ENCODE measurements at regions not wholly inside any gene's neighbourhood (a gene's known extent, or its start where the extent isn't known, plus 50 kb on each side); places are given as distances from the start of the nearest gene placed in this dataset.

DNA sequence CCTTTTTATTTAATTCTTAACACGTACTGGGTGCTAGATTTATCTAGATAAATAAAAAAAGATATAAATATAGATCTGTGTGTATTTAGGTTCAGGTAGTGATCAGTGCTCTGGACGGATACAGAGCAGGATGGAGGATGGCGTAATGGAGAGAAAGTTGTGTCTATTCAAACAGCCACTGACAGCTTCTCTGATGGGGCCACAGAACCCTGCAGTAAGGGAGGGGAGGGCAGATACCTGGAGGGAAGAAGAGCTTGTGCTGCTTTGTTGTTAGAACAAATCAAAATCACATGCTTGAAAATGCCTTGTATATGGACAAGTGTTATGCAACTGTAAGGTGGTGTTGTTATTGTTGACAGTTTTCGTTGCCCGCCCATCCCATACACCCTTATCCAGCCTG is 170.2 kb downstream of the UTP18 start:
- TF ChIP-seq EZH2 (IDR thresholded peaks at IDR 0.05; ENCODE audit: low read length): no peak
- TF ChIP-seq, protein P1, sequence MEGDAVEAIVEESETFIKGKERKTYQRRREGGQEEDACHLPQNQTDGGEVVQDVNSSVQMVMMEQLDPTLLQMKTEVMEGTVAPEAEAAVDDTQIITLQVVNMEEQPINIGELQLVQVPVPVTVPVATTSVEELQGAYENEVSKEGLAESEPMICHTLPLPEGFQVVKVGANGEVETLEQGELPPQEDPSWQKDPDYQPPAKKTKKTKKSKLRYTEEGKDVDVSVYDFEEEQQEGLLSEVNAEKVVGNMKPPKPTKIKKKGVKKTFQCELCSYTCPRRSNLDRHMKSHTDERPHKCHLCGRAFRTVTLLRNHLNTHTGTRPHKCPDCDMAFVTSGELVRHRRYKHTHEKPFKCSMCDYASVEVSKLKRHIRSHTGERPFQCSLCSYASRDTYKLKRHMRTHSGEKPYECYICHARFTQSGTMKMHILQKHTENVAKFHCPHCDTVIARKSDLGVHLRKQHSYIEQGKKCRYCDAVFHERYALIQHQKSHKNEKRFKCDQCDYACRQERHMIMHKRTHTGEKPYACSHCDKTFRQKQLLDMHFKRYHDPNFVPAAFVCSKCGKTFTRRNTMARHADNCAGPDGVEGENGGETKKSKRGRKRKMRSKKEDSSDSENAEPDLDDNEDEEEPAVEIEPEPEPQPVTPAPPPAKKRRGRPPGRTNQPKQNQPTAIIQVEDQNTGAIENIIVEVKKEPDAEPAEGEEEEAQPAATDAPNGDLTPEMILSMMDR (optimal IDR thresholded peaks at IDR 0.05 in 1 of 3, IDR thresholded peaks at IDR 0.05 in 1 of 3, conservative IDR thresholded peaks at IDR 0.05 in 1 of 3; ENCODE audit: extremely low read depth in 1 of 3, insufficient read depth in 2 of 3, low read length in 3 of 3): no peak
- H3K4me2 ChIP-seq (ENCODE audit: control insufficient read depth, extremely low read depth, insufficient read depth, low read depth, low read length): no peak overlapping the region
- H3K4me1 ChIP-seq (ENCODE audit: control insufficient read depth, extremely low read depth, insufficient read depth, low read length): peaks cover 3% of the 10 kb centered on the region
- dilution Hi-C loops (cut with MboI; ENCODE audit: extremely low pct_ligation_motif_present, low sequenced_read_pairs): no loop called here
- H3K9me1 ChIP-seq (ENCODE audit: control insufficient read depth, extremely low read depth, insufficient read depth, low read length): no peaks in the 10 kb centered on the region
- no peaks in the 10 kb centered on the region for H3K79me2 ChIP-seq (ENCODE audit: control insufficient read depth, insufficient read depth, low read length)
- DNase-seq (ENCODE audit: low read depth, low spot score): no peak
- no peak overlapping the region for H2AFZ ChIP-seq (ENCODE audit: control insufficient read depth, low read length)
- H3K9ac ChIP-seq (ENCODE audit: control insufficient read depth, extremely low read depth, insufficient read depth, low read length): no peak overlapping the region
- FAIRE-seq: no peak
- H3K36me3 ChIP-seq (ENCODE audit: control insufficient read depth in 2 of 2, extremely low read depth in 1 of 2, insufficient read depth in 2 of 2, low read length in 2 of 2): no peaks in the 10 kb centered on the region
- H3K4me3 ChIP-seq (ENCODE audit: control insufficient read depth in 2 of 3, extremely low read depth in 1 of 3, insufficient read depth in 2 of 3, low read depth in 1 of 3, low read length in 3 of 3): no peak overlapping the region
- H3K27ac ChIP-seq (ENCODE audit: control insufficient read depth, insufficient read depth, low read length): no peak overlapping the region
- H4K20me1 ChIP-seq (ENCODE audit: control insufficient read depth, extremely low read depth, insufficient read depth, low read length): no peaks in the 10 kb centered on the region
- no peaks in the 10 kb centered on the region for H3K27me3 ChIP-seq (ENCODE audit: control insufficient read depth, extremely low read depth, insufficient read depth, low read length)
- no peaks in the 10 kb centered on the region for H3K9me3 ChIP-seq (ENCODE audit: control insufficient read depth, low read depth, low read length)

DNA sequence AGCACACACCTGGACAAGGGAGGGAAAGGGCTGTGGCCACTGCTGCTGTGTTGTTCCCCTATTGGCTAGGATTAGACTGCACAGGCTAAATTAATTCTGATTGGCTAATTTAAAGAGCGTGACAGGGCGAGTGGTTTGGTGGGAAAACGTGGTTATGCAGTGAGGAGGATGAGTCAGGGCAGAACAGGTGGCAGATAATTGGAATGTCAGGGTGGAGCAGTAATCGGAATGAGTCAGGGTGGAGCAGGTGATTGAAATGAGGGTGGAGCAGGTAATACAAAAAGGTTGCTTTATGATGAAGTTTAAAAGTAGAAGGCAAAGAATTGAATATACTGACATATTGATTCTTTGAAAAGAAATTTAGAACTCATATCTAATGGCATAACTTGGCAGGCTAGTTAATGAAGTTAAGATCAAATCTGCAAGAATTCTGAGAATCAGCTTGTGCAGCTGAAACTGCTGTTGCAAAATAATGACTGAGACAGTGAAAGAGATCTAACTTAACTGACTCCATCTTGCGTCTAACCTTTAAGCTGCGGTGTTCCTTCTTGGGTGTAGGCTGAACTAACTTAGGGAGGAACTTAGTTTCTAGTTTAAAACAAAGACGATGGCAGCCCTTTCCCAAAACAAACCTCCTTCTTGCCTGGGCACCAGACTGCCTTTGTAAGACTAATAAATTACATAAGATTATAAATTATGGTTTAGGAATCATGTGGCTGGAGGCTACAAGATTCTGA is 174.3 kb downstream of the UTP18 start:
- DNase-seq (ENCODE audit: low read depth, low spot score) (peak; percentile 53), FAIRE-seq (no peak)
- dilution Hi-C loops (cut with MboI; ENCODE audit: extremely low pct_ligation_motif_present, low sequenced_read_pairs): no loop called here
- no peaks in the 10 kb centered on the region for H3K9me3 ChIP-seq (ENCODE audit: control insufficient read depth, low read depth, low read length)
- H3K27me3 ChIP-seq (ENCODE audit: control insufficient read depth, extremely low read depth, insufficient read depth, low read length): no peaks in the 10 kb centered on the region
- TF ChIP-seq, protein P1 (optimal IDR thresholded peaks at IDR 0.05 in 1 of 3, IDR thresholded peaks at IDR 0.05 in 1 of 3, conservative IDR thresholded peaks at IDR 0.05 in 1 of 3; ENCODE audit: extremely low read depth in 1 of 3, insufficient read depth in 2 of 3, low read length in 3 of 3): no peak
- no peak for TF ChIP-seq EZH2 (IDR thresholded peaks at IDR 0.05; ENCODE audit: low read length)
- H3K4me2 ChIP-seq (ENCODE audit: control insufficient read depth, extremely low read depth, insufficient read depth, low read depth, low read length): no peak overlapping the region
- no peaks in the 10 kb centered on the region for H3K79me2 ChIP-seq (ENCODE audit: control insufficient read depth, insufficient read depth, low read length)
- no peaks in the 10 kb centered on the region for H3K36me3 ChIP-seq (ENCODE audit: control insufficient read depth in 2 of 2, extremely low read depth in 1 of 2, insufficient read depth in 2 of 2, low read length in 2 of 2)
- no peak overlapping the region for H2AFZ ChIP-seq (ENCODE audit: control insufficient read depth, low read length)
- no peak overlapping the region for H3K9ac ChIP-seq (ENCODE audit: control insufficient read depth, extremely low read depth, insufficient read depth, low read length)
- no peaks in the 10 kb centered on the region for H4K20me1 ChIP-seq (ENCODE audit: control insufficient read depth, extremely low read depth, insufficient read depth, low read length)
- peak overlapping the region; percentile 45 for H3K27ac ChIP-seq (ENCODE audit: control insufficient read depth, insufficient read depth, low read length)
- no peaks in the 10 kb centered on the region for H3K9me1 ChIP-seq (ENCODE audit: control insufficient read depth, extremely low read depth, insufficient read depth, low read length)
- H3K4me1 ChIP-seq (ENCODE audit: control insufficient read depth, extremely low read depth, insufficient read depth, low read length): peaks cover 8% of the 10 kb centered on the region
- no peak overlapping the region for H3K4me3 ChIP-seq (ENCODE audit: control insufficient read depth in 2 of 3, extremely low read depth in 1 of 3, insufficient read depth in 2 of 3, low read depth in 1 of 3, low read length in 3 of 3)
